H9 (cell line): ENCODE measurements at regions not wholly inside any gene's neighbourhood (a gene's known extent, or its start where the extent isn't known, plus 50 kb on each side); places are given as distances from the start of the nearest gene placed in this dataset.

ENCODE experiments used
- DNase-seq: peaks from one replicate; pipeline ENCODE4 v3.0.0-alpha.2; 2017
- H2AFZ ChIP-seq: one replicate; pipeline ENCODE4 v1.6.1; 2013; ENCODE audit warnings: mild to moderate bottlenecking, low read length, control low read depth, moderate library complexity
- H2AK5ac ChIP-seq: 2 replicates; pipeline ENCODE4 v1.6.1; 2013; ENCODE audit warnings: low read length, control low read depth, mixed read lengths; ENCODE audit not compliant: insufficient read length
- H2BK120ac ChIP-seq: one replicate; pipeline ENCODE4 v1.6.1; 2013; ENCODE audit warnings: low read depth, mild to moderate bottlenecking, low read length, control low read depth, inconsistent platforms; ENCODE audit not compliant: poor library complexity, severe bottlenecking
- H2BK12ac ChIP-seq: 2 replicates; pipeline ENCODE4 v1.6.1; 2013; ENCODE audit warnings: low read length, control low read depth, mixed read lengths, low read depth; ENCODE audit not compliant: insufficient read length
- H2BK15ac ChIP-seq: 2 replicates; pipeline ENCODE4 v1.6.1; 2013; ENCODE audit warnings: low read depth, low read length, control low read depth
- H2BK20ac ChIP-seq: one replicate; pipeline ENCODE4 v1.6.1; 2013; ENCODE audit warnings: low read depth, mild to moderate bottlenecking, low read length, control low read depth, inconsistent platforms; ENCODE audit not compliant: poor library complexity, severe bottlenecking
- H2BK5ac ChIP-seq: 2 replicates; pipeline ENCODE4 v1.6.1; 2013; ENCODE audit warnings: low read length, control low read depth, mixed read lengths; ENCODE audit not compliant: insufficient read length
- H3K14ac ChIP-seq: 2 replicates; pipeline ENCODE4 v1.6.1; 2013; ENCODE audit warnings: low read length, control low read depth; ENCODE audit not compliant: insufficient read depth
- H3K18ac ChIP-seq: 2 replicates; pipeline ENCODE4 v1.6.1; 2013; ENCODE audit warnings: low read depth, mild to moderate bottlenecking, mixed read lengths, low read length, control low read depth; ENCODE audit not compliant: insufficient read length
- H3K23ac ChIP-seq: 2 replicates; pipeline ENCODE4 v1.6.1; 2013; ENCODE audit warnings: low read length, control low read depth, mixed read lengths, low read depth; ENCODE audit not compliant: insufficient read length
- H3K23me2 ChIP-seq: 2 replicates; pipeline ENCODE4 v1.6.1; 2013; ENCODE audit warnings: low read depth, mild to moderate bottlenecking, mixed read lengths, low read length, control low read depth; ENCODE audit not compliant: insufficient read length, poor library complexity, severe bottlenecking
- H3K27ac ChIP-seq: 2 replicates; pipeline ENCODE4 v1.5.1; 2013; ENCODE audit warnings: low read length, control low read depth, mixed read lengths, low read depth; ENCODE audit not compliant: insufficient read length
- H3K27me3 ChIP-seq: 2 replicates; pipeline ENCODE4 v1.6.1; 2013; ENCODE audit warnings: low read length, control low read depth, inconsistent platforms; ENCODE audit not compliant: insufficient read depth
- H3K4ac ChIP-seq: 2 replicates; pipeline ENCODE4 v1.6.1; 2013; ENCODE audit warnings: low read depth, mild to moderate bottlenecking, control low read depth, inconsistent platforms, low read length, moderate library complexity
- H3K4me1 ChIP-seq: 2 replicates; pipeline ENCODE4 v1.6.1; 2013; ENCODE audit warnings: low read length, control low read depth, inconsistent platforms; ENCODE audit not compliant: insufficient read depth
- H3K4me2 ChIP-seq: 2 replicates; pipeline ENCODE4 v1.6.1; 2013; ENCODE audit warnings: low read length, control low read depth, mixed read lengths; ENCODE audit not compliant: insufficient read length, insufficient read depth
- H3K56ac ChIP-seq: 2 replicates; pipeline ENCODE4 v1.6.1; 2013; ENCODE audit warnings: low read depth, mild to moderate bottlenecking, mixed read lengths, low read length, control low read depth; ENCODE audit not compliant: insufficient read length
- H3K79me1 ChIP-seq: 2 replicates; pipeline ENCODE4 v1.6.1; 2013; ENCODE audit warnings: low read depth, mild to moderate bottlenecking, moderate library complexity, low read length, control low read depth, inconsistent platforms; ENCODE audit not compliant: insufficient read depth, poor library complexity, severe bottlenecking
- H3K79me2 ChIP-seq: 2 replicates; pipeline ENCODE4 v1.6.1; 2013; ENCODE audit warnings: low read length, control low read depth, inconsistent platforms; ENCODE audit not compliant: insufficient read depth
- H3K9ac ChIP-seq: 2 replicates; pipeline ENCODE4 v1.6.1; 2013; ENCODE audit warnings: low read length, control low read depth, mixed read lengths; ENCODE audit not compliant: insufficient read length; ENCODE audit errors: extremely low read depth
- H3K9me3 ChIP-seq: one replicate; pipeline ENCODE4 v1.6.1; 2013; ENCODE audit warnings: low read depth, low read length, inconsistent platforms; ENCODE audit not compliant: control insufficient read depth
- H3T11ph ChIP-seq: one replicate; pipeline ENCODE4 v1.6.1; 2013; ENCODE audit warnings: mild to moderate bottlenecking, low read length, control low read depth, inconsistent platforms
- H4K20me1 ChIP-seq: one replicate; pipeline ENCODE4 v1.6.1; 2013; ENCODE audit not compliant: control insufficient read depth, insufficient read length, insufficient read depth
- H4K5ac ChIP-seq: 2 replicates; pipeline ENCODE4 v1.6.1; 2013; ENCODE audit warnings: low read depth, mild to moderate bottlenecking, mixed read lengths, low read length, control low read depth; ENCODE audit not compliant: insufficient read length
- H4K8ac ChIP-seq: replicated peaks from 2 replicates; pipeline ENCODE4 v1.6.1; 2013; ENCODE audit warnings: low read length, control low read depth, mixed read lengths, low read depth; ENCODE audit not compliant: insufficient read length
- H4K91ac ChIP-seq: 2 replicates; pipeline ENCODE4 v1.6.1; 2013; ENCODE audit warnings: low read depth, mild to moderate bottlenecking, moderate library complexity, mixed read lengths, low read length, control low read depth; ENCODE audit not compliant: insufficient read length
- H3K27ac Mint-ChIP-seq, 3 experiments: 2 replicates in 2 of 3; 3 replicates in 1 of 3; pipeline ENCODE4 v1.8.0; 2020 to 2021; ENCODE audit warnings: mixed read lengths in 3 of 3, mild to moderate bottlenecking in 1 of 3, moderate library complexity in 1 of 3
- H3K27me3 Mint-ChIP-seq: 2 replicates; pipeline ENCODE4 v1.8.0; 2021; ENCODE audit warnings: low read depth, mild to moderate bottlenecking, moderate library complexity, mixed read lengths
- H3K36me3 Mint-ChIP-seq, 3 experiments: 2 replicates in 2 of 3; 3 replicates in 1 of 3; pipeline ENCODE4 v1.8.0; 2020 to 2021; ENCODE audit warnings: low read depth in 3 of 3, mixed read lengths in 3 of 3; ENCODE audit not compliant: insufficient read depth in 1 of 3
- H3K4me1 Mint-ChIP-seq, 2 experiments: 2 replicates each; pipeline ENCODE4 v1.8.0; 2020; ENCODE audit warnings: mixed read lengths in 2 of 2
- H3K4me3 Mint-ChIP-seq, 2 experiments: 2 replicates in 1 of 2; 3 replicates in 1 of 2; pipeline ENCODE4 v1.8.0; 2020 to 2021; ENCODE audit warnings: mild to moderate bottlenecking in 2 of 2, mixed read lengths in 2 of 2, moderate library complexity in 1 of 2
- H3K9me3 Mint-ChIP-seq, 2 experiments: 2 replicates in 1 of 2; 3 replicates in 1 of 2; pipeline ENCODE4 v1.8.0; 2020; ENCODE audit warnings: mild to moderate bottlenecking in 2 of 2, mixed read lengths in 2 of 2, moderate library complexity in 1 of 2
- WGBS: extraction: QIAGEN DNeasy Blood & Tissue Kit; methylation state at CpG from one replicate; pipeline ENCODE4 v1.1.7; 2013; ENCODE audit warnings: missing lambda C conversion rate, low lambda C conversion rate, mixed read lengths; ENCODE audit not compliant: insufficient read length; ENCODE audit errors: extremely low coverage; 5-methylcytosine and 5-hydroxymethylcytosine counted together
- TF ChIP-seq, protein P1 (sequence below): fragments of 200-600 bp; sonication (generic); conservative IDR thresholded peaks from 3 replicates; pipeline ENCODE4 v1.8.0; 2021; ENCODE audit warnings: antibody characterized with exemption, mild to moderate bottlenecking

DNA sequence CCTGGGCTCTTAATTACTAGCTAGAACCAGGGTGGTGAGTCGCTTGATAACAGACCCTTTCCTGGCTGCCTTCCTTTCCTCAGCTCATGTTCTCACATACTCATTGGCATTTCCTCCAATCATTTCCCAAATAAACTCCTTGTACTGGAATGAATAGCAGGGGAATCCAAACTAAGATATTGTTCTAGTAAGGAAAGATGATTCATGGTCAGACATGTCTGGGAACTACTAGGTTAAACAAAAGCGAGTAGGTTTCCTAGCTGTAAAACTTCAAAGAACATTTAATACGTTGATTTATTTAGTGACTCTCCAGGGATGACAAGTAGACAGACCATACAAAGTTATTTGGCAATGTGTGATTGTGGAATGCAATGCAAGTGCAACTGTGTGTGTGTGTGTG is 121.2 kb upstream of the KCNJ6 start:
- Histone ChIP-seq H2BK120ac (no peak overlapping the region), H4K8ac (no peak overlapping the region), H4K20me1 (no peaks in the 10 kb centered on the region), H4K91ac (no peak overlapping the region), H3K14ac (no peak overlapping the region), H2BK12ac (no peak overlapping the region), H3K9me3 (no peaks in the 10 kb centered on the region), H3K27ac (no peak overlapping the region), H4K5ac (no peak overlapping the region), H3K23me2 (no peaks in the 10 kb centered on the region), H3K79me2 (peaks cover 1% of the 10 kb centered on the region; the same call in 1 of the 2 replicates), H3K27me3 (no peaks in the 10 kb centered on the region), H3K9ac (no peak overlapping the region), H2BK20ac (no peak overlapping the region), H3K4me1 (no peaks in the 10 kb centered on the region), H3K56ac (no peak overlapping the region), H3K23ac (no peak overlapping the region), H2BK15ac (no peak overlapping the region), H3T11ph (no peak overlapping the region), H3K18ac (no peak overlapping the region), H3K4ac (no peak overlapping the region), H3K4me2 (no peak overlapping the region), H2BK5ac (no peak overlapping the region), H3K79me1 (no peaks in the 10 kb centered on the region), H2AK5ac (no peak overlapping the region), H2AFZ (no peak overlapping the region)
- no CpG with 5 or more reads among the region's 3 CpGs for whole genome bisulfite sequencing
- TF ChIP-seq, protein P1, sequence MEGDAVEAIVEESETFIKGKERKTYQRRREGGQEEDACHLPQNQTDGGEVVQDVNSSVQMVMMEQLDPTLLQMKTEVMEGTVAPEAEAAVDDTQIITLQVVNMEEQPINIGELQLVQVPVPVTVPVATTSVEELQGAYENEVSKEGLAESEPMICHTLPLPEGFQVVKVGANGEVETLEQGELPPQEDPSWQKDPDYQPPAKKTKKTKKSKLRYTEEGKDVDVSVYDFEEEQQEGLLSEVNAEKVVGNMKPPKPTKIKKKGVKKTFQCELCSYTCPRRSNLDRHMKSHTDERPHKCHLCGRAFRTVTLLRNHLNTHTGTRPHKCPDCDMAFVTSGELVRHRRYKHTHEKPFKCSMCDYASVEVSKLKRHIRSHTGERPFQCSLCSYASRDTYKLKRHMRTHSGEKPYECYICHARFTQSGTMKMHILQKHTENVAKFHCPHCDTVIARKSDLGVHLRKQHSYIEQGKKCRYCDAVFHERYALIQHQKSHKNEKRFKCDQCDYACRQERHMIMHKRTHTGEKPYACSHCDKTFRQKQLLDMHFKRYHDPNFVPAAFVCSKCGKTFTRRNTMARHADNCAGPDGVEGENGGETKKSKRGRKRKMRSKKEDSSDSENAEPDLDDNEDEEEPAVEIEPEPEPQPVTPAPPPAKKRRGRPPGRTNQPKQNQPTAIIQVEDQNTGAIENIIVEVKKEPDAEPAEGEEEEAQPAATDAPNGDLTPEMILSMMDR = no peak
- Mint-ChIP-seq H3K27me3 (peaks cover 2% of the 10 kb centered on the region; the same call in 1 of the 2 replicates), H3K36me3 (no peaks in the 10 kb centered on the region), H3K4me1 (peaks cover 8 to 9% of the 10 kb centered on the region in 2 experiments), H3K27ac (no peak overlapping the region), H3K4me3 (no peak overlapping the region), H3K9me3 (no peaks in the 10 kb centered on the region)
- DNase-seq = no peak
